ENCODE measurements at regions not wholly inside any gene's neighbourhood (a gene's known extent, or its start where the extent isn't known, plus 50 kb on each side); places are given as distances from the start of the nearest gene placed in this dataset.

- Histone ChIP-seq H3K27ac (no peak overlapping the region), H3K4me3 (ENCODE audit: low read depth, low read length) (no peak overlapping the region), H3K27me3 (ENCODE audit: insufficient read depth, low read depth, severe bottlenecking) (peaks cover 67% of the 10 kb centered on the region), H3K36me3 (no peaks in the 10 kb centered on the region), H3K9me3 (ENCODE audit: severe bottlenecking) (no peaks in the 10 kb centered on the region)
- TF ChIP-seq CTCF (IDR thresholded peaks at IDR 0.05; ENCODE audit: low read depth, low read length), result no peak
- DNase-seq, result no peak
These were observed 853.5 kb upstream of the ADAMTS5 start for GRCh38 chr21:27820342-27820741.

GRCh38 chr21:27819299-27819698 is 852.4 kb upstream of the ADAMTS5 start:
- H3K36me3 ChIP-seq, result no peaks in the 10 kb centered on the region
- no peak for TF ChIP-seq CTCF (IDR thresholded peaks at IDR 0.05; ENCODE audit: low read depth, low read length)
- no peaks in the 10 kb centered on the region for H3K9me3 ChIP-seq (ENCODE audit: severe bottlenecking)
- DNase-seq, result no peak
- peaks cover 66% of the 10 kb centered on the region for H3K27me3 ChIP-seq (ENCODE audit: insufficient read depth, low read depth, severe bottlenecking)
- H3K4me3 ChIP-seq (ENCODE audit: low read depth, low read length), result no peak overlapping the region
- H3K27ac ChIP-seq, result no peak overlapping the region

GRCh38 chr21:27818847-27819246 is 852.0 kb upstream of the ADAMTS5 start:
- DNase-seq, result no peak

GRCh38 chr21:27817902-27818623 is 851.2 kb upstream of the ADAMTS5 start:
- no peak for DNase-seq
- Histone ChIP-seq H3K27me3 (ENCODE audit: insufficient read depth, low read depth, severe bottlenecking) (peaks cover 61% of the 10 kb centered on the region), H3K36me3 (no peaks in the 10 kb centered on the region)

More at GRCh38 chr21:27818847-27819246, 852.0 kb upstream of the ADAMTS5 start:
- no peak overlapping the region for H3K27ac ChIP-seq
- peaks cover 66% of the 10 kb centered on the region for H3K27me3 ChIP-seq (ENCODE audit: insufficient read depth, low read depth, severe bottlenecking)
- no peaks in the 10 kb centered on the region for H3K36me3 ChIP-seq
- no peak for TF ChIP-seq CTCF (IDR thresholded peaks at IDR 0.05; ENCODE audit: low read depth, low read length)
- no peaks in the 10 kb centered on the region for H3K9me3 ChIP-seq (ENCODE audit: severe bottlenecking)
- no peak overlapping the region for H3K4me3 ChIP-seq (ENCODE audit: low read depth, low read length)

GRCh38 chr21:27817074-27817473 is 850.2 kb upstream of the ADAMTS5 start:
- no peak for TF ChIP-seq CTCF (IDR thresholded peaks at IDR 0.05; ENCODE audit: low read depth, low read length)

More at GRCh38 chr21:27817902-27818623, 851.2 kb upstream of the ADAMTS5 start:
- TF ChIP-seq CTCF (IDR thresholded peaks at IDR 0.05; ENCODE audit: low read depth, low read length), result no peak
- Histone ChIP-seq H3K27ac (no peak overlapping the region), H3K9me3 (ENCODE audit: severe bottlenecking) (no peaks in the 10 kb centered on the region), H3K4me3 (ENCODE audit: low read depth, low read length) (no peak overlapping the region)

GRCh38 chr21:27816301-27816700 is 849.4 kb upstream of the ADAMTS5 start:
- TF ChIP-seq CTCF (IDR thresholded peaks at IDR 0.05; ENCODE audit: low read depth, low read length), result no peak
- H3K4me3 ChIP-seq (ENCODE audit: low read depth, low read length), result no peak overlapping the region
- no peak overlapping the region for H3K27ac ChIP-seq
- no peaks in the 10 kb centered on the region for H3K36me3 ChIP-seq
- DNase-seq, result no peak
- H3K27me3 ChIP-seq (ENCODE audit: insufficient read depth, low read depth, severe bottlenecking), result peaks cover 67% of the 10 kb centered on the region
- no peaks in the 10 kb centered on the region for H3K9me3 ChIP-seq (ENCODE audit: severe bottlenecking)

More at GRCh38 chr21:27817074-27817473, 850.2 kb upstream of the ADAMTS5 start:
- Histone ChIP-seq H3K9me3 (ENCODE audit: severe bottlenecking) (no peaks in the 10 kb centered on the region), H3K36me3 (no peaks in the 10 kb centered on the region), H3K27ac (no peak overlapping the region), H3K4me3 (ENCODE audit: low read depth, low read length) (no peak overlapping the region), H3K27me3 (ENCODE audit: insufficient read depth, low read depth, severe bottlenecking) (peaks cover 65% of the 10 kb centered on the region)
- DNase-seq, result no peak
